Activated B cell treated with CpG ODN at 0.5 μM for 24 hours (primary cell): ENCODE measurements at regions not wholly inside any gene's neighbourhood (a gene's known extent, or its start where the extent isn't known, plus 50 kb on each side); places are given as distances from the start of the nearest gene placed in this dataset.

Experiments
- ATAC-seq: fragments of 200-7000 bp; cut with Tn5 transposase; one replicate; pipeline ENCODE4 v1.10.0; 2021; ENCODE audit warnings: low read depth, mild to moderate bottlenecking, moderate library complexity
- CTCF ChIA-PET: fragments of 350-600 bp; sonication (Branson Sonifier 250); formaldehyde crosslinking; loops from one replicate; lab custom pipeline; 2021; ENCODE audit warnings: antibody characterized with exemption; lab: Charles Lee
- POLR2A ChIA-PET: fragments of 350-600 bp; sonication (Branson Sonifier 250); formaldehyde crosslinking; loops from one replicate; lab custom pipeline; 2021; ENCODE audit warnings: antibody characterized with exemption; lab: Charles Lee
- DNase-seq: peaks from one replicate; pipeline ENCODE4 v3.0.0; 2022
- H3K27ac Mint-ChIP-seq: one replicate; pipeline ENCODE4 v1.8.0; 2020; ENCODE audit warnings: mixed read lengths
- H3K27me3 Mint-ChIP-seq: one replicate; pipeline ENCODE4 v1.8.0; 2021; ENCODE audit warnings: mixed read lengths
- H3K36me3 Mint-ChIP-seq: one replicate; pipeline ENCODE4 v1.8.0; 2021; ENCODE audit warnings: low read depth, mixed read lengths
- H3K4me1 Mint-ChIP-seq: one replicate; pipeline ENCODE4 v1.8.0; 2021; ENCODE audit warnings: mixed read lengths
- H3K4me3 Mint-ChIP-seq: one replicate; pipeline ENCODE4 v1.8.0; 2020; ENCODE audit warnings: mild to moderate bottlenecking, mixed read lengths
- H3K9me3 Mint-ChIP-seq: one replicate; pipeline ENCODE4 v1.8.0; 2020; ENCODE audit warnings: mixed read lengths
- CTCF ChIP-seq: fragments of 200-600 bp; IDR thresholded peaks from one replicate; pipeline ENCODE4 v1.8.0; 2022; ENCODE audit warnings: antibody characterized with exemption, mild to moderate bottlenecking
- intact Hi-C: fragments of 100-400 bp; cut with micrococcal nuclease; formaldehyde crosslinking; loops from one replicate; pipeline ENCODE4 v1.15.1; 2024

GRCh38 chr11:91927448-91927847 is 297.2 kb upstream of the FAT3 start:
- H3K27me3 Mint-ChIP-seq: no peaks in the 10 kb centered on the region
- no peak overlapping the region for H3K27ac Mint-ChIP-seq
- no peaks in the 10 kb centered on the region for H3K36me3 Mint-ChIP-seq
- POLR2A ChIA-PET: no interaction called here
- CTCF ChIA-PET: no interaction called here
- no peak for ATAC-seq
- H3K4me1 Mint-ChIP-seq: no peaks in the 10 kb centered on the region
- peaks cover 1% of the 10 kb centered on the region for H3K9me3 Mint-ChIP-seq
- no peak for DNase-seq
- intact Hi-C loops: no loop called here
- no peak for TF ChIP-seq CTCF
- no peak overlapping the region for H3K4me3 Mint-ChIP-seq

GRCh38 chr11:91926965-91927364 is 297.7 kb upstream of the FAT3 start:
- no peak for ATAC-seq
- intact Hi-C loops: no loop called here
- no peak for DNase-seq
- TF ChIP-seq CTCF: no peak
- H3K27ac Mint-ChIP-seq: no peak overlapping the region
- H3K4me3 Mint-ChIP-seq: no peak overlapping the region
- H3K4me1 Mint-ChIP-seq: no peaks in the 10 kb centered on the region
- ChIA-PET CTCF (no interaction called here), POLR2A (no interaction called here)
- H3K36me3 Mint-ChIP-seq: no peaks in the 10 kb centered on the region
- H3K9me3 Mint-ChIP-seq: peaks cover 1% of the 10 kb centered on the region
- H3K27me3 Mint-ChIP-seq: no peaks in the 10 kb centered on the region

- H3K27ac Mint-ChIP-seq: no peak overlapping the region
- no peak for ATAC-seq
- ChIA-PET POLR2A (no interaction called here), CTCF (no interaction called here)
- no peaks in the 10 kb centered on the region for H3K4me1 Mint-ChIP-seq
- TF ChIP-seq CTCF: no peak
- DNase-seq: no peak
- no peaks in the 10 kb centered on the region for H3K27me3 Mint-ChIP-seq
- H3K36me3 Mint-ChIP-seq: no peaks in the 10 kb centered on the region
- peaks cover 1% of the 10 kb centered on the region for H3K9me3 Mint-ChIP-seq
- intact Hi-C loops: no loop called here
- no peak overlapping the region for H3K4me3 Mint-ChIP-seq
These were observed 301.8 kb upstream of the FAT3 start for GRCh38 chr11:91922846-91923245.

- intact Hi-C loops: no loop called here
- POLR2A ChIA-PET: no interaction called here
- Mint-ChIP-seq H3K9me3 (peaks cover 1% of the 10 kb centered on the region), H3K27me3 (no peaks in the 10 kb centered on the region), H3K36me3 (no peaks in the 10 kb centered on the region), H3K27ac (no peak overlapping the region), H3K4me1 (no peaks in the 10 kb centered on the region), H3K4me3 (no peak overlapping the region)
- ATAC-seq: no peak
- TF ChIP-seq CTCF: no peak
- CTCF ChIA-PET: no interaction called here
- no peak for DNase-seq
These were observed 302.6 kb upstream of the FAT3 start for GRCh38 chr11:91921974-91922373.

GRCh38 chr11:91913407-91913806 is 311.2 kb upstream of the FAT3 start:
- DNase-seq: no peak
- ChIA-PET CTCF (no interaction called here), POLR2A (no interaction called here)
- intact Hi-C loops: no loop called here
- Mint-ChIP-seq H3K36me3 (no peaks in the 10 kb centered on the region), H3K27me3 (no peaks in the 10 kb centered on the region), H3K27ac (no peak overlapping the region), H3K4me1 (no peaks in the 10 kb centered on the region), H3K9me3 (peaks cover 7% of the 10 kb centered on the region), H3K4me3 (no peak overlapping the region)
- no peak for ATAC-seq
- no peak for TF ChIP-seq CTCF
